IPS DF 4.7 (cell line): ENCODE measurements at regions not wholly inside any gene's neighbourhood (a gene's known extent, or its start where the extent isn't known, plus 50 kb on each side); places are given as distances from the start of the nearest gene placed in this dataset.

ENCODE experiments used
- DNase-seq: peaks from one replicate; pipeline ENCODE4 v3.0.0-alpha.2; 2013; ENCODE audit warnings: low spot score; ENCODE audit errors: extremely low read depth

DNA sequence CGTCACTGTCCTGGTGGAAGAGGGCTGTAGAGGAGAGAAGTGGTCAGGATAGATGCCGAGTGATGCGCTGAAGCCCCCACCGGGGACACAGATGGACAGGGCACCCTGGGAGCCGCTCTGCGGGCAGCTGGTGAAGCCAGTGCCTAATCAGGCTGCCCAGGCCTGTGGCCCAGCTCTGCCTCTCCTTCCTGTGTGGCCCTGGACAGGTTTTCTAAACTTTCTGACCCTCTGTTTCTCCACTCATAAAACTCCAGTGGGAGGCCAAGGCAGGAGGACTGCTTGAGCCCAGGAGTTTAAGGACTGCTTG lies 86.1 kb downstream of the C5orf15 start:
- no peak for DNase-seq

GRCh38 chr5:133881576-133882388 lies 86.6 kb downstream of the C5orf15 start:
- DNase-seq: no peak

DNA sequence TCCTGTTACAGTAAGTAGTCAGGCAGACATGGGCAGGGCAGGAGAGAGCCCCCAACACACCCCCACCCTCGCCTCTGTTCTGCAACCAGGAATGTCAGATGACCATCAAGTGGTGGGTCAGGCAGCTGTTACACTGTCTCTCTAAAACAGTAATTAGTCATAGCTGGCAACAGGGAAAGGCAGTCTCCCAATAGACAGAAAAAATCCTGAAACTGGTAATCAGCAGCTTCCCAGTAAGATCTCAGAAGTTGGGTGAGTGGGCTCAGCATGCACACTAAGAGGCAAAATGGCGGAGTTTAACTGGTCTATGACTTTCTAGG lies 90.2 kb downstream of the C5orf15 start:
- no peak for DNase-seq

- DNase-seq: no peak
Measured at GRCh38 chr5:133877351-133878235, 90.8 kb downstream of the C5orf15 start.

DNA sequence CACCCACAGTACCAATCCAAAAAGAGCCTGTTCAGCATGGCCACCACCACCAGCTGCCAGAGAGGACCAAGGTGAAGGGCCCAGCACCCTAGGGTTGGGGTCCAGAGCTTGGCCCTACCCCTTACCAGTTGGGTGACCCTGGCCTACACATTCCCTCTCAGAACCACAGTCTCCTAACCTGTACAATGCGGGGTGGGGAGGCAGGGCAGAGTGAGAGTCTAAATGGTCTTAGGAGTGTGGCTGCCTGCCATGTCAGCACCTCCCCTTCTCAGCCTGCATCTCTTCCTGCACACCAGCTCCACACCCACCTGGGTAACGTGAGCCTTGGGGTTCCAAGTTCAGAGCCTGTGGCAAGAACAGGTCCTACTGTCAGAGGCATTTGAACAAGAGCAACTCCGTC lies 92.2 kb downstream of the C5orf15 start:
- DNase-seq: no peak

- no peak for DNase-seq
Measured at GRCh38 chr5:133875179-133875578, 93.2 kb downstream of the C5orf15 start.

DNA sequence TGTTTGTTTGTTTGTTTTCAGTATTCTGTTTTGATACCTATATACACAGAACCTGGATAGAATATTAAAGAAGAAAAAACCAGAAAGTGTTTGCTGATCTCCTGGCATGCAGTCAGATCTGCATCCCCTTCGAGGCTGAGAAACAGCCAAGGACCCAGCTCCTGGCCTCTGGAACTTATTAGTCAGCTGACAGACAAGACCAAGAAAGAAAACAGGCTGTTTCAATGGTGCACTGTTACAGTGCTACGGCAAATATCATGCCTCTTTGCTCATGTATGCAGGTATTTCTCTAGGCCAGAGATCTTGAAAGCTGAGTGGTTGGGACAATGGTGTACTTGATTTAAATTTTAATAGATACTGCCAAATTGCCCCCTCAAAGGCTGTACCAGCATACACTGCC lies 95.0 kb downstream of the C5orf15 start:
- no peak for DNase-seq

DNA sequence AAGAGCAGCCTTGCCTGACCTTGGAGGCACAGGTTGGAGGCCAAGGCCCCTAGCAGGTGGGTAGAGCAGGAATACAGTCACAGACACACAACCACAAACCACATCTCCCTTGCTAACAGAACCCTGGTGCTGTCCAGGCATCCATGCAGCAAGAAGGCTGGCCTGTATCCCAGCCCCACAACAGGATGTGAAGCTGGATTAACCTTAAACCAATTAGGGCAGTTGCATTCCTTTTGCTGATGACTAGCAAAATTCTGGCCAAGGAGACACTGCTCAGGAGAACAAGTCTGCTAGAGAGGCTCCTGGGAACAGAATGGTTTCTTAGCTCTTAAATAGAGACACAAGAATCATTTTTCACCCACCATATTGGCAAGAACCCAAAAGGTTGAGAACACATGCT lies 97.8 kb downstream of the C5orf15 start:
- no peak for DNase-seq

GRCh38 chr5:133869519-133870335 lies 98.7 kb downstream of the C5orf15 start:
- DNase-seq: no peak

DNA sequence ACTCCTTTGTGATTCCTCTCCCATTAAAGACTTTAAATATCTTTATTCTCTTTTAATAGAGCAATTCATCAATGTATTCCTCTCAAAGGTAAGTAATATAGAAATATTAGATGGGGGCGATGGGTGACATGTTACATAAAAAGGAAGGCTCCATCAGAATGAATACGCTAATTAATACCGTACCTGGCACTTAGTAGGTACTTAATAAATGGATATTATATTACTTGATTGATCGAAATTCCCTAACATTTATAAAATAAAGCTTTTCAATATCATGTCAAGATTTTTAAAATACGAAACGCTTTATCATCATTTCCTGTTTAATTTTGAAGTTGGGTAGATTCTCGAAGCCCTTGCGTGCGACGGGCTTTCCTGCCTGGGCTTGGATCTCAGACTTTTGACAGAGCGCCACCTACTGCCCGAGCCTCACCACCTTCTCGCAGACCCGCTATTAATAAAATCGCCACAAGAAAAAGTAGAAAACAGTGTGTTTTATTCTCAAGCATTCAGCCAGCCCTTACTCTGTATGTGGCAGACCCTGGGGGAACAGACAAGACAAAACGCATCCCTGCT lies 99.4 kb downstream of the C5orf15 start:
- peak; percentile 22 for DNase-seq

- no peak for DNase-seq
Measured at GRCh38 chr5:133867851-133868545, 100.4 kb downstream of the C5orf15 start.

- no peak for DNase-seq
Measured at GRCh38 chr5:133867341-133867740, 101.1 kb downstream of the C5orf15 start.

- DNase-seq: no peak
Measured at GRCh38 chr5:133866903-133867245, 101.6 kb downstream of the C5orf15 start.

- DNase-seq: no peak
Measured at GRCh38 chr5:133866160-133866902, 102.1 kb downstream of the C5orf15 start.

GRCh38 chr5:133865113-133865512 lies 103.3 kb downstream of the C5orf15 start:
- no peak for DNase-seq

- DNase-seq: no peak
Measured at GRCh38 chr5:133864711-133865110, 103.7 kb downstream of the C5orf15 start.

- no peak for DNase-seq
Measured at GRCh38 chr5:133863857-133864585, 104.4 kb downstream of the C5orf15 start.

GRCh38 chr5:133861161-133861737 lies 107.2 kb downstream of the C5orf15 start:
- no peak for DNase-seq

DNA sequence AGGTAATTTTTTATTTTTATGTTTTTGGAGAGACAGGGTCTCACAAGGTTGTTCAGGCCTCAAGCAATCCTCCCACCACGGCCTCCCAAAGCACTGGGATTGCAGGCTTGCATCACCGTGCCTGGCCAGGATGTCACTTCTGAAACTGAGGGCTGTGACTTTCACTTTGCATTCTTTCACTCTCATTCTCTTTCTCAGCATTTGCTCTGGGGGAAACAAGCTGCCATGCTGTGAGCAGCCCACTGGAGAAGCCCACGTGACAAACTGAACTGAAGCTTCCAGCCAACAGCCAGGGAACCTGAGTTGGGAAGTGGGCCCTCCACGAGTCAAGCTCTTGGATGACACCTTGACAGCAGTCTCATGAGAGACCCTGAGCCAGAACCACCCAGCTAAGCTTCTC lies 109.4 kb downstream of the C5orf15 start:
- DNase-seq: no peak
